ENCODE measurements at regions not wholly inside any gene's neighbourhood (a gene's known extent, or its start where the extent isn't known, plus 50 kb on each side); places are given as distances from the start of the nearest gene placed in this dataset.

GRCh38 chr22:48605125-48605524 lies 1222.5 kb downstream of the BRD1 start:
- DNase-seq (ENCODE audit: low read depth in 2 of 2): no peak

GRCh38 chr22:48603621-48604320 lies 1223.9 kb downstream of the BRD1 start:
- no peak for DNase-seq (ENCODE audit: low read depth in 2 of 2)

GRCh38 chr22:48602805-48603518 lies 1224.7 kb downstream of the BRD1 start:
- no peak for DNase-seq (ENCODE audit: low read depth in 2 of 2)

- no peak for DNase-seq (ENCODE audit: low read depth in 2 of 2)
Observed at GRCh38 chr22:48600681-48601080, 1227.0 kb downstream of the BRD1 start.

- DNase-seq (ENCODE audit: low read depth in 2 of 2): no peak
Observed at GRCh38 chr22:48600171-48600570, 1227.5 kb downstream of the BRD1 start.

- no peak for DNase-seq (ENCODE audit: low read depth in 2 of 2)
Observed at GRCh38 chr22:48599346-48599745, 1228.3 kb downstream of the BRD1 start.

GRCh38 chr22:48596111-48596850 lies 1231.4 kb downstream of the BRD1 start:
- no peak for DNase-seq (ENCODE audit: low read depth in 2 of 2)

GRCh38 chr22:48595511-48595905 lies 1232.2 kb downstream of the BRD1 start:
- DNase-seq (ENCODE audit: low read depth in 2 of 2): no peak

GRCh38 chr22:48594757-48595510 lies 1232.7 kb downstream of the BRD1 start:
- DNase-seq (ENCODE audit: low read depth in 2 of 2): no peak

- no peak for DNase-seq (ENCODE audit: low read depth in 2 of 2)
Observed at GRCh38 chr22:48594016-48594756, 1233.5 kb downstream of the BRD1 start.

GRCh38 chr22:48593551-48593950 lies 1234.1 kb downstream of the BRD1 start:
- DNase-seq (ENCODE audit: low read depth in 2 of 2): no peak

- DNase-seq (ENCODE audit: low read depth in 2 of 2): no peak
Observed at GRCh38 chr22:48592931-48593330, 1234.7 kb downstream of the BRD1 start.

- no peak for DNase-seq (ENCODE audit: low read depth in 2 of 2)
Observed at GRCh38 chr22:48592488-48592887, 1235.2 kb downstream of the BRD1 start.

GRCh38 chr22:48592066-48592345 lies 1235.7 kb downstream of the BRD1 start:
- DNase-seq (ENCODE audit: low read depth in 2 of 2): no peak

GRCh38 chr22:48591286-48592065 lies 1236.2 kb downstream of the BRD1 start:
- no peak for DNase-seq (ENCODE audit: low read depth in 2 of 2)

GRCh38 chr22:48589901-48590300 lies 1237.8 kb downstream of the BRD1 start:
- no peak for DNase-seq (ENCODE audit: low read depth in 2 of 2)

- DNase-seq (ENCODE audit: low read depth in 2 of 2): no peak
Observed at GRCh38 chr22:48588878-48589450, 1238.7 kb downstream of the BRD1 start.

GRCh38 chr22:48588151-48588877 lies 1239.4 kb downstream of the BRD1 start:
- no peak for DNase-seq (ENCODE audit: low read depth in 2 of 2)

- DNase-seq (ENCODE audit: low read depth in 2 of 2): no peak
Observed at GRCh38 chr22:48587236-48587865, 1240.3 kb downstream of the BRD1 start.
